GM23248 (cell line): ENCODE measurements at regions not wholly inside any gene's neighbourhood (a gene's known extent, or its start where the extent isn't known, plus 50 kb on each side); places are given as distances from the start of the nearest gene placed in this dataset.

Experiments used
- EZH2 ChIP-seq: fragments of 200-600 bp; sonication (generic); IDR thresholded peaks from 2 replicates; pipeline ENCODE4 v1.6.1; 2018; ENCODE audit warnings: antibody characterized with exemption, mild to moderate bottlenecking; ENCODE audit not compliant: insufficient read depth, poor library complexity, severe bottlenecking
- EZH2phosphoT487 ChIP-seq: fragments of 200-600 bp; sonication (generic); IDR thresholded peaks from 2 replicates; pipeline ENCODE4 v1.6.1; 2018; ENCODE audit warnings: antibody characterized with exemption, moderate library complexity, mild to moderate bottlenecking, low read depth; ENCODE audit not compliant: insufficient read depth

DNA sequence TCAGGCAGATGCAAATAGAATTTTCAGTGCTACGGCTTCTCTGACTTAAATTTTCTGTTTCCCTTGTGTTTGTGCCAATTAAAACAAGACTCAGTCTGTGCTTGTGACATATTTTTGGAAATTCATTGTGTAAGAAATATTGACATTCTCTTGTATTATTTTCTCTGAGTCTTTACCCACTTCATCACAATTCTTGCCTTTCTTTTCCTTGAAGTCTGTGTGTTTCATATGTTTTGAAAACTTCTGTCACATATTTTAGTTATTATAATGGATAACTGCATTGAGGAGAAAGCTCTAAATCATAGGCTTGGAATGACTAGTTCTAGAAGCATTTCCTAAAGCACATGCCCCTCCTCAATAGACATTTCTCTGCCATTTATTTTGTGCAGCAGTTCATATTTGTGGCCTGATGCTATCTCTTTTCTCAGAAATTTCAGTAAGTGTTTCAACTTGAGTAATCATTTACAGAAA lies 206.6 kb downstream of the PALM2AKAP2 start:
- TF ChIP-seq EZH2 (no peak), EZH2phosphoT487 (peak; percentile 89)
